Kidney (tissue), 13 donors: ENCODE measurements at regions not wholly inside any gene's neighbourhood (a gene's known extent, or its start where the extent isn't known, plus 50 kb on each side); places are given as distances from the start of the nearest gene placed in this dataset.

Experiments used
- DNase-seq, 5 donors: peaks; one replicate each; pipeline ENCODE4 v3.0.0-alpha.2; 2013 to 2020
- FAIRE-seq: peaks from 2 replicates; lab custom pipeline; 2012; peaks lifted over from hg19 to GRCh38; lab: Jason Lieb, UNC
- H3K27ac ChIP-seq, 2 donors: one replicate each; pipeline ENCODE4 v1.7.0; 2013; ENCODE audit warnings: low read depth in 2 of 2, low read length in 2 of 2, inconsistent platforms in 1 of 2
- H3K27me3 ChIP-seq: one replicate; pipeline ENCODE4 v1.7.1; 2013; ENCODE audit warnings: low read length, inconsistent platforms; ENCODE audit not compliant: control insufficient read depth, insufficient read depth
- H3K36me3 ChIP-seq, 3 donors: one replicate each; pipeline versions ENCODE4 v1.7.0 to v1.7.1; 2013; ENCODE audit warnings: low read length in 3 of 3, control low read depth in 1 of 3, inconsistent platforms in 1 of 3; ENCODE audit not compliant: insufficient read depth in 3 of 3, control insufficient read depth in 2 of 3
- H3K4me1 ChIP-seq, 3 donors: one replicate each; pipeline versions ENCODE4 v1.7.0 to v1.7.1; 2013; ENCODE audit warnings: low read length in 3 of 3, inconsistent platforms in 1 of 3, low read depth in 1 of 3; ENCODE audit not compliant: control insufficient read depth in 2 of 3, insufficient read depth in 2 of 3
- H3K4me3 ChIP-seq, 3 donors: one replicate each; pipeline versions ENCODE4 v1.7.0 to v1.8.1; 2013; ENCODE audit warnings: low read length in 3 of 3, control low read depth in 1 of 3, inconsistent platforms in 1 of 3
- H3K9ac ChIP-seq, 3 donors: one replicate each; pipeline versions ENCODE4 v1.7.0 to v1.7.1; 2013; ENCODE audit warnings: low read length in 3 of 3, control low read depth in 1 of 3, inconsistent platforms in 1 of 3
- H3K9me3 ChIP-seq, 3 donors: one replicate each; pipeline versions ENCODE4 v1.7.0 to v1.7.1; 2013; ENCODE audit warnings: low read length in 3 of 3, control low read depth in 1 of 3, inconsistent platforms in 1 of 3; ENCODE audit not compliant: control insufficient read depth in 2 of 3, insufficient read depth in 1 of 3
- CTCF ChIP-seq: IDR thresholded peaks from 3 replicates; pipeline ENCODE4 v1.5.1; 2012; ENCODE audit warnings: mild to moderate bottlenecking, moderate library complexity, borderline replicate concordance; ENCODE audit not compliant: insufficient read depth; ENCODE audit errors: extremely low read depth
- intact Hi-C: fragments of 100-400 bp; cut with DNase I; formaldehyde crosslinking; loops from one replicate; pipeline ENCODE4 v1.11.1; 2022
- donor health status: control.
- donor health status: control.
- donor health status: control.
- donor health status: control.
- donor health status: control.
- donor health status: DM: yes; HTN: yes; CAD: no.
- donor health status: Normal renal cell carcinoma (clear cell type).

- H3K27ac ChIP-seq: no peak overlapping the region
- TF ChIP-seq CTCF: no peak
Measured at GRCh38 chr3:144868506-144868905, 896.9 kb downstream of the DIPK2A start.

GRCh38 chr3:144873066-144873465 lies 901.4 kb downstream of the DIPK2A start:
- Histone ChIP-seq H3K9ac (no peak overlapping the region), H3K4me1 (no peaks in the 10 kb centered on the region), H3K27ac (no peak overlapping the region), H3K4me3 (no peak overlapping the region), H3K27me3 (no peaks in the 10 kb centered on the region), H3K9me3 (no peaks in the 10 kb centered on the region), H3K36me3 (no peaks in the 10 kb centered on the region)
- FAIRE-seq (no peak), DNase-seq (no peak)
- no peak for TF ChIP-seq CTCF
- intact Hi-C loops: no loop called here

More at GRCh38 chr3:144868506-144868905, 896.9 kb downstream of the DIPK2A start:
- FAIRE-seq (no peak), DNase-seq (no peak)
- Histone ChIP-seq H3K4me1 (peaks cover 0 to 2% (median 0%) of the 10 kb centered on the region in 3 donors), H3K9me3 (no peaks in the 10 kb centered on the region), H3K36me3 (no peaks in the 10 kb centered on the region), H3K9ac (no peak overlapping the region), H3K4me3 (no peak overlapping the region), H3K27me3 (no peaks in the 10 kb centered on the region)
- intact Hi-C loops: no loop called here

GRCh38 chr3:144875211-144875610 lies 903.6 kb downstream of the DIPK2A start:
- no peak overlapping the region for H3K9ac ChIP-seq
- H3K4me3 ChIP-seq: no peak overlapping the region
- DNase-seq (no peak), FAIRE-seq (no peak)
- H3K4me1 ChIP-seq: no peaks in the 10 kb centered on the region
- H3K36me3 ChIP-seq: no peaks in the 10 kb centered on the region
- intact Hi-C loops: no loop called here
- TF ChIP-seq CTCF: no peak
- no peaks in the 10 kb centered on the region for H3K9me3 ChIP-seq
- H3K27me3 ChIP-seq: no peaks in the 10 kb centered on the region
- no peak overlapping the region for H3K27ac ChIP-seq

- Histone ChIP-seq H3K4me1 (no peaks in the 10 kb centered on the region), H3K27ac (no peak overlapping the region), H3K27me3 (no peaks in the 10 kb centered on the region), H3K4me3 (no peak overlapping the region), H3K9me3 (no peaks in the 10 kb centered on the region), H3K9ac (no peak overlapping the region), H3K36me3 (no peaks in the 10 kb centered on the region)
- DNase-seq: no peak
- TF ChIP-seq CTCF: no peak
- intact Hi-C loops: no loop called here
- FAIRE-seq: no peak
Measured at GRCh38 chr3:144877356-144877755, 905.7 kb downstream of the DIPK2A start.
